ENCODE measurements at regions not wholly inside any gene's neighbourhood (a gene's known extent, or its start where the extent isn't known, plus 50 kb on each side); places are given as distances from the start of the nearest gene placed in this dataset.

GRCh38 chr4:124212815-124213630, 499.5 kb downstream of the ANKRD50 start:
- Histone ChIP-seq H3K4me1 (replicated peaks) (no peaks in the 10 kb centered on the region), H3K36me3 (no peaks in the 10 kb centered on the region), H3K9me3 (replicated peaks) (no peaks in the 10 kb centered on the region), H3K27me3 (replicated peaks) (no peaks in the 10 kb centered on the region), H3K4me3 (no peak overlapping the region), H3K27ac (no peak overlapping the region)
- no peak for DNase-seq (ENCODE audit: low read depth in 1 of 2, low spot score in 2 of 2)

- no peak overlapping the region for H3K4me3 ChIP-seq
Measured at GRCh38 chr4:124219389-124219788, 493.1 kb downstream of the ANKRD50 start.

GRCh38 chr4:124224256-124224655, 488.3 kb downstream of the ANKRD50 start:
- Histone ChIP-seq H3K27ac (no peak overlapping the region), H3K4me1 (replicated peaks) (no peaks in the 10 kb centered on the region), H3K9me3 (replicated peaks) (no peaks in the 10 kb centered on the region), H3K4me3 (no peak overlapping the region), H3K27me3 (replicated peaks) (no peaks in the 10 kb centered on the region), H3K36me3 (no peaks in the 10 kb centered on the region)
- DNase-seq (ENCODE audit: low read depth in 1 of 2, low spot score in 2 of 2) = no peak

More at GRCh38 chr4:124219389-124219788, 493.1 kb downstream of the ANKRD50 start:
- no peak overlapping the region for H3K27ac ChIP-seq
- no peaks in the 10 kb centered on the region for H3K27me3 ChIP-seq (replicated peaks)
- no peaks in the 10 kb centered on the region for H3K4me1 ChIP-seq (replicated peaks)
- H3K9me3 ChIP-seq (replicated peaks) = no peaks in the 10 kb centered on the region
- no peaks in the 10 kb centered on the region for H3K36me3 ChIP-seq
- DNase-seq (ENCODE audit: low read depth in 1 of 2, low spot score in 2 of 2) = no peak

- Histone ChIP-seq H3K9me3 (replicated peaks) (no peaks in the 10 kb centered on the region), H3K36me3 (no peaks in the 10 kb centered on the region), H3K4me1 (replicated peaks) (no peaks in the 10 kb centered on the region), H3K4me3 (no peak overlapping the region), H3K27me3 (replicated peaks) (no peaks in the 10 kb centered on the region), H3K27ac (no peak overlapping the region)
- no peak for DNase-seq (ENCODE audit: low read depth in 1 of 2, low spot score in 2 of 2)
Measured at GRCh38 chr4:124227981-124228380, 484.6 kb downstream of the ANKRD50 start.

GRCh38 chr4:124230268-124230667, 482.3 kb downstream of the ANKRD50 start:
- Histone ChIP-seq H3K9me3 (replicated peaks) (no peaks in the 10 kb centered on the region), H3K4me1 (replicated peaks) (no peaks in the 10 kb centered on the region), H3K27ac (no peak overlapping the region), H3K4me3 (no peak overlapping the region), H3K27me3 (replicated peaks) (no peaks in the 10 kb centered on the region), H3K36me3 (no peaks in the 10 kb centered on the region)
- DNase-seq (ENCODE audit: low read depth in 1 of 2, low spot score in 2 of 2) = no peak

- DNase-seq (ENCODE audit: low read depth in 1 of 2, low spot score in 2 of 2) = no peak
- H3K9me3 ChIP-seq (replicated peaks) = no peaks in the 10 kb centered on the region
- no peaks in the 10 kb centered on the region for H3K4me1 ChIP-seq (replicated peaks)
- no peak overlapping the region for H3K4me3 ChIP-seq
- H3K36me3 ChIP-seq = no peaks in the 10 kb centered on the region
- H3K27ac ChIP-seq = no peak overlapping the region
- H3K27me3 ChIP-seq (replicated peaks) = no peaks in the 10 kb centered on the region
Measured at GRCh38 chr4:124234771-124235170, 477.8 kb downstream of the ANKRD50 start.

- H3K4me1 ChIP-seq (replicated peaks) = no peaks in the 10 kb centered on the region
- no peak for DNase-seq (ENCODE audit: low read depth in 1 of 2, low spot score in 2 of 2)
- no peaks in the 10 kb centered on the region for H3K27me3 ChIP-seq (replicated peaks)
- H3K36me3 ChIP-seq = no peaks in the 10 kb centered on the region
- no peak overlapping the region for H3K27ac ChIP-seq
- no peaks in the 10 kb centered on the region for H3K9me3 ChIP-seq (replicated peaks)
- H3K4me3 ChIP-seq = no peak overlapping the region
Measured at GRCh38 chr4:124243671-124244366, 468.7 kb downstream of the ANKRD50 start.

- no peaks in the 10 kb centered on the region for H3K36me3 ChIP-seq
- no peaks in the 10 kb centered on the region for H3K27me3 ChIP-seq (replicated peaks)
- no peak overlapping the region for H3K4me3 ChIP-seq
- no peak for DNase-seq (ENCODE audit: low read depth in 1 of 2, low spot score in 2 of 2)
- no peaks in the 10 kb centered on the region for H3K9me3 ChIP-seq (replicated peaks)
- H3K4me1 ChIP-seq (replicated peaks) = no peaks in the 10 kb centered on the region
- H3K27ac ChIP-seq = no peak overlapping the region
Measured at GRCh38 chr4:124253080-124253479, 459.5 kb downstream of the ANKRD50 start.

GRCh38 chr4:124262211-124263179, 450.0 kb downstream of the ANKRD50 start:
- Histone ChIP-seq H3K4me3 (no peak overlapping the region), H3K27ac (no peak overlapping the region), H3K36me3 (no peaks in the 10 kb centered on the region), H3K9me3 (replicated peaks) (no peaks in the 10 kb centered on the region), H3K4me1 (replicated peaks) (peaks cover 5% of the 10 kb centered on the region), H3K27me3 (replicated peaks) (no peaks in the 10 kb centered on the region)
- peak; percentile 48 to 70 for DNase-seq (ENCODE audit: low read depth in 1 of 2, low spot score in 2 of 2)

GRCh38 chr4:124265701-124266100, 446.8 kb downstream of the ANKRD50 start:
- H3K4me3 ChIP-seq = no peak overlapping the region
- H3K9me3 ChIP-seq (replicated peaks) = no peaks in the 10 kb centered on the region
- no peaks in the 10 kb centered on the region for H3K36me3 ChIP-seq
- no peak overlapping the region for H3K27ac ChIP-seq
- peaks cover 5% of the 10 kb centered on the region for H3K4me1 ChIP-seq (replicated peaks)
- no peaks in the 10 kb centered on the region for H3K27me3 ChIP-seq (replicated peaks)
- no peak for DNase-seq (ENCODE audit: low read depth in 1 of 2, low spot score in 2 of 2)

GRCh38 chr4:124266721-124267120, 445.8 kb downstream of the ANKRD50 start:
- Histone ChIP-seq H3K4me3 (no peak overlapping the region), H3K4me1 (replicated peaks) (peaks cover 5% of the 10 kb centered on the region), H3K27ac (no peak overlapping the region), H3K27me3 (replicated peaks) (no peaks in the 10 kb centered on the region), H3K36me3 (no peaks in the 10 kb centered on the region), H3K9me3 (replicated peaks) (no peaks in the 10 kb centered on the region)
- DNase-seq (ENCODE audit: low read depth in 1 of 2, low spot score in 2 of 2) = no peak

- no peaks in the 10 kb centered on the region for H3K36me3 ChIP-seq
- no peak overlapping the region for H3K4me3 ChIP-seq
- H3K27ac ChIP-seq = no peak overlapping the region
- peaks cover 40% of the 10 kb centered on the region for H3K4me1 ChIP-seq (replicated peaks)
- peak in 1 of 2 experiments; percentile 25 for DNase-seq (ENCODE audit: low read depth in 1 of 2, low spot score in 2 of 2)
- H3K9me3 ChIP-seq (replicated peaks) = peaks cover 2% of the 10 kb centered on the region; the same call in 1 of the 2 replicates
- no peaks in the 10 kb centered on the region for H3K27me3 ChIP-seq (replicated peaks)
Measured at GRCh38 chr4:124276461-124276860, 436.1 kb downstream of the ANKRD50 start.

- H3K27ac ChIP-seq = peak overlapping the region; percentile 83
- H3K36me3 ChIP-seq = no peaks in the 10 kb centered on the region
- no peak overlapping the region for H3K4me3 ChIP-seq
- peaks cover 40% of the 10 kb centered on the region for H3K4me1 ChIP-seq (replicated peaks)
- H3K9me3 ChIP-seq (replicated peaks) = peaks cover 2% of the 10 kb centered on the region; the same call in 1 of the 2 replicates
- DNase-seq (ENCODE audit: low read depth in 1 of 2, low spot score in 2 of 2) = no peak
- no peaks in the 10 kb centered on the region for H3K27me3 ChIP-seq (replicated peaks)
Measured at GRCh38 chr4:124277691-124278090, 434.8 kb downstream of the ANKRD50 start.

Measured in SJSA1 (cell line).